GM19395 (cell line): ENCODE measurements at regions not wholly inside any gene's neighbourhood (a gene's known extent, or its start where the extent isn't known, plus 50 kb on each side); places are given as distances from the start of the nearest gene placed in this dataset.
"Not testable (repeated sequence)": the region's sequence is repeated elsewhere in the genome, so short reads cannot be mapped to it uniquely, and the experiment has no call there.

ENCODE experiments used
- ATAC-seq: cut with Tn5 transposase; IDR thresholded peaks from one replicate; pipeline ENCODE4 v1.9.1; 2021; ENCODE audit warnings: mild to moderate bottlenecking, moderate library complexity; ENCODE audit not compliant: unreplicated experiment

DNA sequence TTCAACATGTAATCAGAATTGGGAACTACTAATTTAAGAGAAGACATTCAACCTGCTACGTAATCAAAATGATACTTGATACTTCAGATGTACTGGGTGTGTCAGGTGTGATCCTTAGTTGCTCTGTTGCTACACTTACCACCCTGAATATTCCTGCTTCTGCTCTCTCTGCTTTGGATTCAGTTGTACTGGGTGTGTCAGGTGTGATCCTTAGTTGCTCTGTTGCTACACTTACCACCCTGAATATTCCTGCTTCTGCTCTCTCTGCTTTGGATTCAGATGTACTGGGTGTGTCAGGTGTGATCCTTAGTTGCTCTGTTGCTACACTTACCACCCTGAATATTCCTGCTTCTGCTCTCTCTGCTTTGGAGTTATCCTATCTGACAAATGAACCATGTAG, 290.2 kb downstream of the RAB38 start:
- not testable (repeated sequence) for ATAC-seq

DNA sequence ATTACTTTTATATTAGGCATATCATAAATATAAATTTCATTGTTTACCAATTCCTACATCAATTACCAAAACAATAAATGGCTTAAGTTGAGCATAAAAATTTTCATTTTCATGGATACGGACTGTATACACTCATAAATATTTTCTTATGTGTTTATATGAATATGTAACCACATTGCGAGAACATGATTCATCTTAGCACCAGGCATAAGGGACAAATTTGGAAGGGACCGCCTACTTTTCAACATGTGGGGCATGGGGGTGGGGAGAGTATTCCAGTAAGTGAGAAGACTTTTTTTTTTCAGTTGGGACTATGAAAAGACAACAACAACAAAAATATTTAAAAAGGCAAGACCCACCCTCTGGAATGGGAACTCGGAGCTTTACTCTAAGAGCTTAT, 296.1 kb downstream of the RAB38 start:
- no peak for ATAC-seq

GRCh38 chr11:87878373-87878825, 296.8 kb downstream of the RAB38 start:
- no peak for ATAC-seq

GRCh38 chr11:87871056-87871455, 304.2 kb downstream of the RAB38 start:
- ATAC-seq, result no peak

- no peak for ATAC-seq
These were observed 305.2 kb downstream of the RAB38 start for GRCh38 chr11:87870086-87870485.

GRCh38 chr11:87866951-87867350, 308.3 kb downstream of the RAB38 start:
- no peak for ATAC-seq

- ATAC-seq, result no peak
These were observed 314.2 kb downstream of the RAB38 start for GRCh38 chr11:87861030-87861429.

DNA sequence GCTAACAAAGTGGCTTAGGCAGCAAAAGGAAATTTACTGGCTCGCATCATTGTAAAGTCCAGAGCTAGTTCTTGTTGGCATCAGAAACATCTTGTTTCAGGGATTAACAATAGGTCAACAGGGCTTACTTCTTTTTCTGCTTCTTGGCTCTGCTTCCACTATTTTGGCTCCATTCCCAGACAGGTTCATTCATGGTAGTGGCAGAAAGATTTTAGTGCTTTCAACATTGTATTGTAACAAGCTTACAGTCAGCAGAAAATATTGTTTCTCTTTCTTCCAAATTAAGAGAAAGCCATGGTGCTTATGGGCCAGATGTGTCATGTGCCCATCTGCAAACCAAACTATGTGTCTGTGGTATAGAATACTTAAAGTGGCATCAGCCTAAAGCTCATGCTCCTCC, 315.6 kb downstream of the RAB38 start:
- no peak for ATAC-seq

DNA sequence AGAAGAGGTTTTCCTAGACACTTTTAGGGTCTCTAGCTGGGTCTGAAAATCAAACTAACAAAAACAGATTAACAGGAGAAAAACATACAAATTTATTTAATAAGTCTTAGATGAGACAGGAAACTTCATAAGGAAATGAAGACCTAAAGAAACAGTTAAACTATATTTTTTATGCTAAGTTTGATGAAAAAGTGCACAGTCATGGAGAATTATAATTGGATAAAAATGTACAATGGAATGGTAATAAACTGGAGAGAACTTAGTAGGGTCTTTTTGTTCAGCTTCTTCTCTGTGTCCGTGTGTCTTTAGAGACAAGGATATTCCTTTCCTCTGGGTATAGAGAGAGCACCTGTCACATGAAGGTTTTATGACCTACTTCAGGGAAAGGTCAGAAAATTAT, 323.4 kb downstream of the RAB38 start:
- no peak for ATAC-seq

DNA sequence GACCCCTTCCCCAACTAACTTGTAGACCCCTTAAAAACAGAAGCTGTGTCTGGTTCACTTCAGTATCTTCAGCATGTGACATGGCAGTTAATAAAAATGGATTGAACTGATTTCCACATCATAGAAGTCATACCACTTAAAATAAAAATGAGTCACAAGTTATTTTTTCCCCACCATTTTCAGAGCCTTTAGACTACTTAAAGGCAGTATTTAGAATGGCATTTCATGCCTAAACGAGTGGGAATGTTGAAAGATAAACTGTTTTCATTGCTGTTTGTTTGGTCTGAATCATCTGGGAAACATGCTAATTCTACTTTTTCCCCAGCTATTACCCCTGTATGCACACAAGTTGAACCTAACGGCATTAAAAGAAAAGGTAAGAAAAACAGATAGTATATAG, 324.0 kb downstream of the RAB38 start:
- no peak for ATAC-seq

- ATAC-seq, result no peak
These were observed 326.0 kb downstream of the RAB38 start for GRCh38 chr11:87849216-87849615.

DNA sequence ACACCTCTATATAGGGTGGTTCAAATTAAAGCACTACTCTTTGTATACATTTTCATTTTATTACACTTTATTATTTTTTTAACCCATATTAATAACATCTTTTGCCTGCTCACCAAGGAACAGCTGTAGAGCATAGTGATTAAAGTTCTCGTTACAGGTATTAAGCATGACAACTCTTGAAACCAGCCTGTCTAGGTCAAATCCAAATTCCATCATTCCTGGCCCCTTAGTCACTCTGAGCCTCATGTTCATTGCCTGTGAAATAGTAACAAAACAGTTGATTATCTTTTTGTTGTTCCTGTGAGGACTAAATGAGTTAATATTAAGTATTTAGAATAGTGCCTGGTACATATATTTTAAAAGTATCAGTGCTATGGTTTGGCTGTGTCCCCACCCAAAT, 334.5 kb downstream of the RAB38 start:
- no peak for ATAC-seq

DNA sequence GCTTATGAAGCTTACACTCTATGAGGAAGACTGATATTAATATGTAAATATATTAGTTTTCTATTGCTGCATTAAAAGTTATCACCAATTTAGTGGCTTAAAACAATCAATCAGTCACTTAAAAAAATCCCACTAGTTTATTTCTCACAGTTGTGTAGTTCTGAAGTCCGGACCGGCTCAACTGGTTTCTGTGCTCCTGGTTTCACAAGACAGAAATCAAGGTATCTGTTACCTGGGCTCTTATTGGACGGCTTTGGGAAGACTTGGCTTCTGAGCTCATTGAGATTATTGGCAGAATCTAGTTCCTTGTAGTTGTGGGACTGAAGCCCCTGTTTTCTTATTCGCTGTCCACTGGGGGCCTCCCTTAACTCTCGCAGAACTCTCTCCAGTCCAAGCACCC, 343.0 kb downstream of the RAB38 start:
- no peak for ATAC-seq

GRCh38 chr11:87820011-87820410, 355.2 kb downstream of the RAB38 start:
- ATAC-seq, result no peak

- ATAC-seq, result no peak
These were observed 356.1 kb downstream of the RAB38 start for GRCh38 chr11:87819151-87819550.

- ATAC-seq, result no peak
These were observed 362.5 kb downstream of the RAB38 start for GRCh38 chr11:87812571-87813365.

DNA sequence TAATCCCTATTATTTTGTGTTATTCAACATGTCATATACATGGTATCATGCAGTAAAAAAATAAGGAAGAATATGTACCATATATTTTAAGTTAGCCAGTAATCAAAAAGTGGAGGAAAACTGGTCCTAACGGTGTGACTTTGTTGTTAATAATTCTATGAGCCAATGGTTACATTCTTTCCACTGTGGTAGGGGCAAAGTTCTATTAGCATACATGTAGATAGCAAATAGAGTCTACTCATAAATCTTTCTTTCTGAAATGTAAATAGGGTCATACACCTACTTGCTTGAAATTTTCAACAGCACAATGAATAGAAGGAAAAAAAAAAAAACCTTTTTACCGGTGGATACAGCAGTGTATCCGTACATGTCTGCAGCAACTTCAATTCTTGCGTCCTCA, 364.8 kb downstream of the RAB38 start:
- no peak for ATAC-seq

DNA sequence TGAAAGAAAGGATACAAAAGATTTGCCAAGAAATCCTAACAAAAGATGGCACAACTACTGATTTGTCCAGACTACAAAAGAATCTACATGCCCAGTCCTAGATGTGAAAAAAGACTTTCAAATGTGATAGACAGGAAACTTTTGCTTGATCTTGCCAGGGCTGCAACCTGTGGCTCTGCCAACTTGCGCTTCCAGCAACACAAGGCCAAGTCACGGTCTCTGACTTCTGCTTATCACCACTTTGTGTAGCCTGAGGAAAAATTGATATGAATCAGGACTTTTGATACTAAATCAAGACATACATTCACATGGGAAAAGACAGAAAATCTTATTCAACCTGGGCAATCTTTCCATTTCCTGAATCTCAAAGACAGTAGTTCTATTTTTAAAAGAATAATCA, 366.0 kb downstream of the RAB38 start:
- ATAC-seq, result no peak

- ATAC-seq, result no peak
These were observed 371.1 kb downstream of the RAB38 start for GRCh38 chr11:87804176-87804575.

GRCh38 chr11:87803748-87804147, 371.5 kb downstream of the RAB38 start:
- ATAC-seq, result no peak

- ATAC-seq, result not testable (repeated sequence)
These were observed 390.4 kb downstream of the RAB38 start for GRCh38 chr11:87784862-87785261.

GRCh38 chr11:87780068-87780413, 395.2 kb downstream of the RAB38 start:
- ATAC-seq, result no peak
